ENCODE measurements at regions not wholly inside any gene's neighbourhood (a gene's known extent, or its start where the extent isn't known, plus 50 kb on each side); places are given as distances from the start of the nearest gene placed in this dataset.

GRCh38 chr7:86470763-86471162 is 172.9 kb upstream of the GRM3 start:
- Histone ChIP-seq H3K27me3 (ENCODE audit: low read length) (no peaks in the 10 kb centered on the region), H3K9ac (ENCODE audit: low read length) (no peak overlapping the region), H3K9me2 (replicated peaks; ENCODE audit: insufficient read depth, low read length) (no peaks in the 10 kb centered on the region), H3K27ac (ENCODE audit: low read depth, low read length) (no peak overlapping the region), H3K4me3 (ENCODE audit: insufficient read depth, low read length, poor library complexity, severe bottlenecking) (no peak overlapping the region), H3K79me2 (ENCODE audit: insufficient read depth, low read length) (no peaks in the 10 kb centered on the region), H4K20me1 (ENCODE audit: low read depth, low read length) (peaks cover 2% of the 10 kb centered on the region; the same call in 1 of the 2 replicates), H2AFZ (ENCODE audit: low read depth, low read length, severe bottlenecking) (no peak overlapping the region), H3F3A (ENCODE audit: insufficient read depth) (no peaks in the 10 kb centered on the region), H3K4me2 (ENCODE audit: low read depth, low read length, poor library complexity, severe bottlenecking) (no peak overlapping the region), H3K36me3 (ENCODE audit: low read length) (no peaks in the 10 kb centered on the region), H3K9me3 (ENCODE audit: insufficient read depth, low read length) (no peaks in the 10 kb centered on the region)
- TF ChIP-seq EZH2phosphoT487 (conservative IDR thresholded peaks at IDR 0.05; ENCODE audit: low read length) (no peak), CTCF (IDR thresholded peaks at IDR 0.05; ENCODE audit: insufficient read depth, low read length, poor library complexity, severe bottlenecking) (no peak)

GRCh38 chr7:86469680-86470295 is 173.9 kb upstream of the GRM3 start:
- Histone ChIP-seq H3K27ac (ENCODE audit: low read depth, low read length) (no peak overlapping the region), H3K27me3 (ENCODE audit: low read length) (no peaks in the 10 kb centered on the region), H3K79me2 (ENCODE audit: insufficient read depth, low read length) (no peaks in the 10 kb centered on the region), H3K36me3 (ENCODE audit: low read length) (no peaks in the 10 kb centered on the region), H4K20me1 (ENCODE audit: low read depth, low read length) (peaks cover 2% of the 10 kb centered on the region; the same call in 1 of the 2 replicates), H3K9me3 (ENCODE audit: insufficient read depth, low read length) (no peaks in the 10 kb centered on the region), H3K9ac (ENCODE audit: low read length) (no peak overlapping the region), H3K4me2 (ENCODE audit: low read depth, low read length, poor library complexity, severe bottlenecking) (no peak overlapping the region), H2AFZ (ENCODE audit: low read depth, low read length, severe bottlenecking) (no peak overlapping the region), H3K9me2 (replicated peaks; ENCODE audit: insufficient read depth, low read length) (no peaks in the 10 kb centered on the region), H3K4me3 (ENCODE audit: insufficient read depth, low read length, poor library complexity, severe bottlenecking) (no peak overlapping the region), H3F3A (ENCODE audit: insufficient read depth) (no peaks in the 10 kb centered on the region)
- TF ChIP-seq CTCF (IDR thresholded peaks at IDR 0.05; ENCODE audit: insufficient read depth, low read length, poor library complexity, severe bottlenecking) (peak; percentile 89), EZH2phosphoT487 (conservative IDR thresholded peaks at IDR 0.05; ENCODE audit: low read length) (no peak)

GRCh38 chr7:86454753-86455152 is 189.0 kb upstream of the GRM3 start:
- TF ChIP-seq EZH2phosphoT487 (conservative IDR thresholded peaks at IDR 0.05; ENCODE audit: low read length) (no peak), CTCF (IDR thresholded peaks at IDR 0.05; ENCODE audit: insufficient read depth, low read length, poor library complexity, severe bottlenecking) (no peak)
- no peaks in the 10 kb centered on the region for H4K20me1 ChIP-seq (ENCODE audit: low read depth, low read length)
- H3K79me2 ChIP-seq (ENCODE audit: insufficient read depth, low read length): no peaks in the 10 kb centered on the region
- H3K4me2 ChIP-seq (ENCODE audit: low read depth, low read length, poor library complexity, severe bottlenecking): no peak overlapping the region
- no peaks in the 10 kb centered on the region for H3K9me3 ChIP-seq (ENCODE audit: insufficient read depth, low read length)
- no peak overlapping the region for H3K4me3 ChIP-seq (ENCODE audit: insufficient read depth, low read length, poor library complexity, severe bottlenecking)
- no peak overlapping the region for H2AFZ ChIP-seq (ENCODE audit: low read depth, low read length, severe bottlenecking)
- no peaks in the 10 kb centered on the region for H3K27me3 ChIP-seq (ENCODE audit: low read length)
- H3F3A ChIP-seq (ENCODE audit: insufficient read depth): no peaks in the 10 kb centered on the region
- H3K27ac ChIP-seq (ENCODE audit: low read depth, low read length): no peak overlapping the region
- no peaks in the 10 kb centered on the region for H3K9me2 ChIP-seq (replicated peaks; ENCODE audit: insufficient read depth, low read length)
- H3K9ac ChIP-seq (ENCODE audit: low read length): no peak overlapping the region
- no peaks in the 10 kb centered on the region for H3K36me3 ChIP-seq (ENCODE audit: low read length)

Data from SU-DHL-6 (cell line).